ENCODE measurements at regions not wholly inside any gene's neighbourhood (a gene's known extent, or its start where the extent isn't known, plus 50 kb on each side); places are given as distances from the start of the nearest gene placed in this dataset.

DNA sequence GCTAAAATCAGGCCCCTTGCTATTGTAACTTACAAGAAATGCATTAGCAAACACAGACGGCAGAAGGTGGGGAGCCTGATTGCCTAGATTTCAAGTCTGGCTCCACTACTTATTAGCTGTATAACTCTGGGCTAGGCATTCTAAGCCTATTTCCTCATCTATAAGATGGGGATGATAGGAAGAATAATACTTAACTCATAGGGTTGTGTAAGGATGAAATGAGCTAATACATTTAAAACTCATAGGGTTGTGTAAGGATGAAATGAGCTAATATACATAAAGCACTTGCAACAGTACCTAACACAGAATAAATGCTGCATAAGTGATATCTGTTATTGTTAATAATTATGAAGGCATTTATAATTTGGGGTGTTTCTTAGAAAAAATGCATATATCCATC lies 60.1 kb upstream of the DIO2 start:
- Histone ChIP-seq H3K4me1 (no peaks in the 10 kb centered on the region), H3K9me3 (no peaks in the 10 kb centered on the region), H3K4me3 (no peak overlapping the region), H3K27me3 (no peaks in the 10 kb centered on the region), H3K36me3 (no peaks in the 10 kb centered on the region), H3K27ac (no peak overlapping the region)
- no peak for DNase-seq
- no peak for TF ChIP-seq POLR2A (IDR thresholded peaks at IDR 0.05)
- no peak for TF ChIP-seq CTCF (IDR thresholded peaks at IDR 0.05)

- Histone ChIP-seq H3K9me3 (no peaks in the 10 kb centered on the region), H3K27me3 (no peaks in the 10 kb centered on the region), H3K27ac (no peak overlapping the region), H3K4me3 (no peak overlapping the region), H3K4me1 (no peaks in the 10 kb centered on the region), H3K36me3 (no peaks in the 10 kb centered on the region)
- TF ChIP-seq POLR2A (IDR thresholded peaks at IDR 0.05) = no peak
- no peak for TF ChIP-seq CTCF (IDR thresholded peaks at IDR 0.05)
- no peak for DNase-seq
Observed at GRCh38 chr14:80269353-80269925, 58.1 kb upstream of the DIO2 start.

DNA sequence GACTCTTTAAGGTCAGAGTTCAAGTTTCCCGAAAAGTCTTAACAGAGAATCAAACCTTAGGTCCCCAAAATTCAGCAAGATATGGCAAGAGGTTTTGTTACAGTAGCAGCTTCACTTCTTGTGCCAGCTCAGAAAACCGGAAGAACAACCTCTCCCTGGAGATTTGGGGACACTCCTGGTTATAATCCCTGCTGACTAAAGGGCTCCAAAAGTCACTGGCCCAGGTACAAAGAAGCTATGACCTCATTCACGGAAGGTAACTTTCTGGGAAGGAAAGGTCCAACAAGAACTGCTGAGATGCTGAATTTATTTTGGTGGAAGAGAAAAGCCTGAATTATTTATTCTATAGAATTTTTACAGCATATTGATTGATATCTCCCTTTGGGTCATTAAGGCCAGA lies 55.6 kb upstream of the DIO2 start:
- TF ChIP-seq CTCF (IDR thresholded peaks at IDR 0.05) = no peak
- no peak for DNase-seq
- no peaks in the 10 kb centered on the region for H3K27me3 ChIP-seq
- no peak overlapping the region for H3K4me3 ChIP-seq
- H3K9me3 ChIP-seq = no peaks in the 10 kb centered on the region
- H3K27ac ChIP-seq = no peak overlapping the region
- no peaks in the 10 kb centered on the region for H3K36me3 ChIP-seq
- no peaks in the 10 kb centered on the region for H3K4me1 ChIP-seq

DNA sequence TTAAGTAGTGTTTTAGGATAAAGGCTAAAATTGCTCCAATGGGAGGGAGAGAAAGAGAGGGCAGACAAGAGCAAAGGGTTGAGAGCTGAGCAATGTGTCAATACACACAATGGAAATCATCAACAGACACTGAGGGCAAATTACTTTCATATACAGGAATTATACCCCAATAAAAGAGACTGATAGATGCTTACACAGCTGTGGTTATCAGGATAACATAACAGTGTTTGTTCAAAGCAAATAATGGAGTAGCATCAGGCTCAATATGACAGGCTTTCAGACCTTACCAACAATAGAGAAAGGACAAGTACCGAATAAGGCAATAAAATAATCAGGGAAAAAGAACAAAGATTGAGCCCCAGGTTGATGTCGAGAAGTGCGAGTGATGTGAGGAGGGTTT lies 53.4 kb upstream of the DIO2 start:
- no peaks in the 10 kb centered on the region for H3K36me3 ChIP-seq
- H3K27ac ChIP-seq = no peak overlapping the region
- DNase-seq = no peak
- no peak overlapping the region for H3K4me3 ChIP-seq
- H3K9me3 ChIP-seq = no peaks in the 10 kb centered on the region
- TF ChIP-seq CTCF (IDR thresholded peaks at IDR 0.05) (no peak), POLR2A (IDR thresholded peaks at IDR 0.05) (no peak)
- H3K27me3 ChIP-seq = no peaks in the 10 kb centered on the region
- H3K4me1 ChIP-seq = no peaks in the 10 kb centered on the region
